ENCODE measurements at regions not wholly inside any gene's neighbourhood (a gene's known extent, or its start where the extent isn't known, plus 50 kb on each side); places are given as distances from the start of the nearest gene placed in this dataset.

DNA sequence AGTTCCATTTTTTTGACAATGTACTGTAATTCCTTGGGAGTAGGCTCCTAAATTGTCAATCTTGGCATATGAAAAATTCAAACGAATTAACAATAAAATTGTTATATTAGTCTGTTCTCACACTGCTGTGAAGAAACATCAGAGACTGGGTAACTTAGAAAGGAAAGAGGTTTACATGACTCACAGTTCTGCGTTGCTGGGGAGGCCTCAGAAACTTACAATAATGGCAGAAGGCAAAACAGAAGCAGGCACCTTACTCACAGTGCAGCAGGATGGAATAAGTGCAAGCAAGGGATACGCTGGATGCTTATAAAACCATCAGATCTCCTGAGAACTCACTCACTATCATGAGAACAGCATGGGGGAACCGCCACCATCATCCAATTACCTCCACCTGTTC is 246.4 kb upstream of the TRAM1L1 start:
- in situ Hi-C loops (cut with MboI; ENCODE audit: low sequenced_read_pairs, unreplicated experiment), result no loop called here
- no peak for DNase-seq (ENCODE audit: low spot score)
- TF ChIP-seq, protein P1, sequence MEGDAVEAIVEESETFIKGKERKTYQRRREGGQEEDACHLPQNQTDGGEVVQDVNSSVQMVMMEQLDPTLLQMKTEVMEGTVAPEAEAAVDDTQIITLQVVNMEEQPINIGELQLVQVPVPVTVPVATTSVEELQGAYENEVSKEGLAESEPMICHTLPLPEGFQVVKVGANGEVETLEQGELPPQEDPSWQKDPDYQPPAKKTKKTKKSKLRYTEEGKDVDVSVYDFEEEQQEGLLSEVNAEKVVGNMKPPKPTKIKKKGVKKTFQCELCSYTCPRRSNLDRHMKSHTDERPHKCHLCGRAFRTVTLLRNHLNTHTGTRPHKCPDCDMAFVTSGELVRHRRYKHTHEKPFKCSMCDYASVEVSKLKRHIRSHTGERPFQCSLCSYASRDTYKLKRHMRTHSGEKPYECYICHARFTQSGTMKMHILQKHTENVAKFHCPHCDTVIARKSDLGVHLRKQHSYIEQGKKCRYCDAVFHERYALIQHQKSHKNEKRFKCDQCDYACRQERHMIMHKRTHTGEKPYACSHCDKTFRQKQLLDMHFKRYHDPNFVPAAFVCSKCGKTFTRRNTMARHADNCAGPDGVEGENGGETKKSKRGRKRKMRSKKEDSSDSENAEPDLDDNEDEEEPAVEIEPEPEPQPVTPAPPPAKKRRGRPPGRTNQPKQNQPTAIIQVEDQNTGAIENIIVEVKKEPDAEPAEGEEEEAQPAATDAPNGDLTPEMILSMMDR (IDR thresholded peaks at IDR 0.05; ENCODE audit: borderline replicate concordance, control extremely low read depth, extremely low read depth, insufficient read depth, missing control alignments), result no peak

DNA sequence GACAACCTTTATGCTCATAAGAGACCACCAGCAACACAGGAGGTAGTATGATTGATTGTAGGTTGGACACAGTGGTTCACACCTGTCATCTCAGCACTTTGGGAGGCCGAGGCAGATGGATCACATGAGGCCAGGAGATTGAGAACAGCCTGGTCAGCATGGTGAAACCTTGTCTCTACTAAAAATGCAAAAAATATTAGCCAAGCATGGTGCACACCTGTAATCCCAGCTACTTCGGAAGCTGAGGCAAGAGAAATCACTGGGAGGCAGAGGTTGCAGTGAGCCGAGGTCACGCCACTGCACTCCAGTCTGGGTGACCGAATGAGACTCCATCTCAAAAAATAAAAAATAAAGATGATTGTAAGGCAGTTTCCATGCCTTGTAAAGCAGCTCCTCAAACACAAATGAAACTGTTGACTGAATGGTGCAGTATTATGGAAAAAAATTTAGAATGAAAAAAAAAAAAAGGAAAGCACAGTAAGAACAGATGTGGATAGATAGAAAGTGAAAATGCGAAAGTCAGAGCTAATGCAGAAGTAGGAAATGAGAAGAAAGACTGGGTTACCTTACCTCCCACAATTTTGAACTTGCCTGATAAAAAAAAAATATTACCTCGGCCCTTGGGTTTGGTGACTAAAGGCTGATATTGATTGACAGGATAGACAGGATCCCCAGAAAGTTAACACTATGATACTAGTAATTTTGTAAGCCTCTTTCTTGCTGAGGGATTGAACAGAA is 249.2 kb upstream of the TRAM1L1 start:
- in situ Hi-C loops (cut with MboI; ENCODE audit: low sequenced_read_pairs, unreplicated experiment), result no loop called here
- TF ChIP-seq, protein P1 (IDR thresholded peaks at IDR 0.05; ENCODE audit: borderline replicate concordance, control extremely low read depth, extremely low read depth, insufficient read depth, missing control alignments), result no peak
- DNase-seq (ENCODE audit: low spot score), result peak; percentile 8

DNA sequence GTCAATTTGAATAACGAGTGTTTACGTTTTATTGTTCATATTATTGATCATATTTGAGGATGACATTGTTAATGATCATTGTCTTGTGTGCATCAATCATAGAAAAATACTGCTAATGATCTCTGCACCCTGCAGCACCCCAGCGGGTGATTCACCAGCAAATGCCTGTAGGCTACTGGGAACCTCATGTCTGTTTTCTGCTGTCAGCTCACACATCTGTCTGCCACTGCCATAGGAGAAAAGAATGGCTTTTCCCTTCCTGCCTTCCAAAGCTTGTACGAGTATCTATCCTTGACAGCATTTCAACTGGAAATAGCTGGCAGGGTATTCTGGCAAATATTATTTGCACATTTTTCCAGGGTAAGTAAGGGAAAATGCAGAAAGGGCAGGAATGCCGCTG is 272.1 kb upstream of the TRAM1L1 start:
- no peak for DNase-seq (ENCODE audit: low spot score)
- TF ChIP-seq, protein P1 (IDR thresholded peaks at IDR 0.05; ENCODE audit: borderline replicate concordance, control extremely low read depth, extremely low read depth, insufficient read depth, missing control alignments), result no peak
- in situ Hi-C loops (cut with MboI; ENCODE audit: low sequenced_read_pairs, unreplicated experiment), result no loop called here

DNA sequence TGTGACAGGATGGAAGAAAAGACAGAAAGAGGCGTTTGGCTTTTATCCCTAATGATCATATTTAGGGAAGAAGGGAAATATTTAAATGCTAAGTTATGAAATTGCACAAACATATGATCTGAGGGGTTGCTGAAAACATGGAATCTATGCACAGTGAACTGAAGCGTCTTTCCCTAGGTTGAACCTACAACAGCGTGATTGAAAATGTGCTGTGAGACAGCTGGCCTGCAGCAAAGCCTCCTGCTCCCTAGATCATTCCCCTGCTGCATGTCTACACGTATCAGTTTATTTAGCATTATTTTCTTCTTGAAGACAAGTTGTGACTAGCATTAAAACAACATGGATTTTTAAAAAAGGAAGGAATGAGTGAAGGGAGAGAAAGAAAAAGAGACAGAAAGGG is 272.5 kb upstream of the TRAM1L1 start:
- TF ChIP-seq, protein P1 (IDR thresholded peaks at IDR 0.05; ENCODE audit: borderline replicate concordance, control extremely low read depth, extremely low read depth, insufficient read depth, missing control alignments), result no peak
- no peak for DNase-seq (ENCODE audit: low spot score)
- in situ Hi-C loops (cut with MboI; ENCODE audit: low sequenced_read_pairs, unreplicated experiment), result no loop called here

DNA sequence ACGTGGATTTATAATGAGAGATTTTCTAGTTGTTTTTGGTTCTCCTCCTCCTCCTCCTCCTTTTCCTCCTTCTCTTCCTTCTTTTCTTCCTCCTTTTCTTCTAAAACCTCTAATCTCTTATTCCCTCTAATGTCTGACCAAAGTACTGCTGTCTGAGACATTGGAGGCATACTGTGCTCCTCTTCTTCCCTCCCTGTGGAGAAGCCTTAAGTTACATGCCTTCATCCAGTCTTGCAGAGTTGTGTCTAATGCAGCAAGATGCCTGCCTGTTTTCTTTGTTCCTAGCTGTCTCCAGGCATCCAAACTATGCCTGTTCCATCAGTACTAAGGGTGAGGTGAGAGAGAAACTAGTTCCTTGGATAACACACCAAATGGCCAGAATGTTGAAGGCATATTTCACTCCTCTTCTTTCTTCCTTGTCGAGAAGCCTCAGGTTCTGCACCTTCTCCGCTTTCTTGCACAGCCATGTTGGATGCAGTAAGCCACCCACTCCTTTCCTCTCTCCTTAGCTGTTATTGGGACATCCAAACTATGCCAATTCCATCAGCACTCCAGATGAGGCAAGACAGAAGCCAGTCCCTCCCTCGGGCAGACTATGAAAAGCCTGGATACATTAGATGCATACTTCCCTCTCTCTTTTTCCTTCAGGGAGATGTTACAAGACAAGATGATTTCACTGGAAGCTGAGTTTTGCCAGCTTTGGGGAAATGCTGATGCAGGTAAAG is 285.7 kb upstream of the TRAM1L1 start:
- TF ChIP-seq, protein P1 (IDR thresholded peaks at IDR 0.05; ENCODE audit: borderline replicate concordance, control extremely low read depth, extremely low read depth, insufficient read depth, missing control alignments), result no peak
- DNase-seq (ENCODE audit: low spot score), result no peak
- in situ Hi-C loops (cut with MboI; ENCODE audit: low sequenced_read_pairs, unreplicated experiment), result no loop called here

DNA sequence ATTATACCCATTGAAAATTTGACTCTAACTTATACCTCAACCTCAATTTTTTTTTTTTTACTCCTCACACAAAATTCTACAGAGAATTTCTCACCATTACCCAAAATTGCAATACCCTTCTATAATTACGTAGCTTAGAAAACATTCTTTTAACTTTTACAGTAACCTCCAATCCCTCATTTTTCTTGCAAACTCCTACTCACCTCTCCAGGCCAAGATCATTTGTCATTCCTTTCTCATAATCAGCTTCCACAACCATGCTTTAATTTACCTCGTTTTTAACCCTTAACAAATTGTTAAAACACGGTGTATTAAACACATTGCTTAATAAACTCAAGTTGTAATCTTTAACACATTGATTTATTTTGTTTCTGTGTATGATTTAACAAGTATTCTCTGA is 289.7 kb upstream of the TRAM1L1 start:
- no peak for DNase-seq (ENCODE audit: low spot score)
- in situ Hi-C loops (cut with MboI; ENCODE audit: low sequenced_read_pairs, unreplicated experiment), result no loop called here
- TF ChIP-seq, protein P1 (IDR thresholded peaks at IDR 0.05; ENCODE audit: borderline replicate concordance, control extremely low read depth, extremely low read depth, insufficient read depth, missing control alignments), result no peak
